WTC11 (cell line): ENCODE measurements at regions not wholly inside any gene's neighbourhood (a gene's known extent, or its start where the extent isn't known, plus 50 kb on each side); places are given as distances from the start of the nearest gene placed in this dataset.
A peak's percentile ranks its signal among the peaks of the same experiment; 100 is the strongest.

ENCODE experiments used
- ATAC-seq: fragments of 200-7000 bp; cut with Tn5 transposase; 2 replicates; pipeline ENCODE4 v1.10.0; 2021; ENCODE audit warnings: mild to moderate bottlenecking, moderate library complexity
- CTCF ChIA-PET: fragments of 300-600 bp; sonication (Branson Sonifier 250); formaldehyde crosslinking; loops from one replicate; lab custom pipeline; 2021; ENCODE audit warnings: antibody characterized with exemption; lab: Charles Lee
- POLR2A ChIA-PET: fragments of 350-600 bp; sonication (Branson Sonifier 250); formaldehyde crosslinking; loops from one replicate; lab custom pipeline; 2021; ENCODE audit warnings: antibody characterized with exemption; lab: Charles Lee
- DNase-seq: peaks from one replicate; pipeline ENCODE4 v3.0.0; 2021; ENCODE audit warnings: low spot score
- H3K27ac Mint-ChIP-seq: 2 replicates; pipeline ENCODE4 v1.8.0; 2021; ENCODE audit warnings: mixed read lengths
- H3K27me3 Mint-ChIP-seq: 2 replicates; pipeline ENCODE4 v1.8.0; 2021; ENCODE audit warnings: low read depth, mild to moderate bottlenecking, moderate library complexity, mixed read lengths
- H3K36me3 Mint-ChIP-seq: 2 replicates; pipeline ENCODE4 v1.8.0; 2021; ENCODE audit warnings: mixed read lengths
- H3K4me1 Mint-ChIP-seq: 2 replicates; pipeline ENCODE4 v1.8.0; 2022; ENCODE audit warnings: mixed read lengths
- H3K4me3 Mint-ChIP-seq: 2 replicates; pipeline ENCODE4 v1.8.0; 2021; ENCODE audit warnings: mild to moderate bottlenecking, moderate library complexity, mixed read lengths
- H3K9me3 Mint-ChIP-seq: 2 replicates; pipeline ENCODE4 v1.8.0; 2021; ENCODE audit warnings: mixed read lengths
- CBFB ChIP-seq: sonication (generic); formaldehyde crosslinking; IDR thresholded peaks from 2 replicates; pipeline ENCODE4 v1.8.1; 2022; ENCODE audit warnings: mild to moderate bottlenecking, low read depth, missing genetic modification reagents
- EMX1 ChIP-seq: fragments of 250-450 bp; sonication (Bioruptor Pico); IDR thresholded peaks from 2 replicates; pipeline ENCODE4 v1.8.0; 2021; ENCODE audit warnings: mild to moderate bottlenecking
- ETV6 ChIP-seq: sonication (generic); formaldehyde crosslinking; IDR thresholded peaks from 2 replicates; pipeline ENCODE4 v1.8.1; 2022; ENCODE audit warnings: mild to moderate bottlenecking, missing genetic modification reagents
- GABPB1 ChIP-seq: sonication (generic); formaldehyde crosslinking; IDR thresholded peaks from 2 replicates; pipeline ENCODE4 v1.8.1; 2023; ENCODE audit warnings: mild to moderate bottlenecking, missing genetic modification reagents
- KAT7 ChIP-seq: sonication (generic); formaldehyde crosslinking; IDR thresholded peaks from 2 replicates; pipeline ENCODE4 v1.8.1; 2023; ENCODE audit warnings: missing genetic modification reagents, mild to moderate bottlenecking, borderline replicate concordance
- MXD4 ChIP-seq: fragments of 250-450 bp; sonication (Bioruptor Pico); IDR thresholded peaks from 2 replicates; pipeline ENCODE4 v1.8.0; 2021; ENCODE audit warnings: mild to moderate bottlenecking, moderate library complexity, borderline replicate concordance
- MYBL2 ChIP-seq: sonication (generic); formaldehyde crosslinking; IDR thresholded peaks from 2 replicates; pipeline ENCODE4 v1.8.1; 2023; ENCODE audit warnings: mild to moderate bottlenecking, moderate library complexity, missing genetic modification reagents
- NFATC4 ChIP-seq: fragments of 250-450 bp; sonication (Bioruptor Pico); IDR thresholded peaks from 2 replicates; pipeline ENCODE4 v1.9.0; 2021; ENCODE audit warnings: mild to moderate bottlenecking
- OVOL2 ChIP-seq: fragments of 250-450 bp; sonication (Bioruptor Pico); IDR thresholded peaks from 2 replicates; pipeline ENCODE4 v1.9.0; 2021; ENCODE audit warnings: mild to moderate bottlenecking, borderline replicate concordance
- PRRX2 ChIP-seq: fragments of 250-450 bp; sonication (Bioruptor Pico); IDR thresholded peaks from 2 replicates; pipeline ENCODE4 v1.8.0; 2021; ENCODE audit warnings: mild to moderate bottlenecking
- SMAD3 ChIP-seq: sonication (generic); formaldehyde crosslinking; IDR thresholded peaks from 2 replicates; pipeline ENCODE4 v1.8.0; 2022; ENCODE audit warnings: missing genetic modification reagents, mild to moderate bottlenecking, borderline replicate concordance
- SMAD4 ChIP-seq: sonication (generic); formaldehyde crosslinking; IDR thresholded peaks from 2 replicates; pipeline ENCODE4 v1.8.0; 2022; ENCODE audit warnings: mild to moderate bottlenecking, missing genetic modification reagents
- TP53 ChIP-seq: sonication (generic); formaldehyde crosslinking; IDR thresholded peaks from 2 replicates; pipeline ENCODE4 v1.8.1; 2023; ENCODE audit warnings: mild to moderate bottlenecking, missing genetic modification reagents
- ZNF416 ChIP-seq: fragments of 250-450 bp; sonication (Bioruptor Pico); IDR thresholded peaks from 2 replicates; pipeline ENCODE4 v1.9.0; 2021; ENCODE audit warnings: mild to moderate bottlenecking, inconsistent platforms
- TF ChIP-seq, protein P1 (sequence below): sonication (generic); formaldehyde crosslinking; IDR thresholded peaks from 2 replicates; pipeline ENCODE4 v1.8.1; 2022; ENCODE audit warnings: missing genetic modification reagents, borderline replicate concordance
- TF ChIP-seq, protein P2 (sequence below): fragments of 250-450 bp; sonication (Bioruptor Pico); conservative IDR thresholded peaks from 2 replicates; pipeline ENCODE4 v1.9.0; 2021; ENCODE audit warnings: mild to moderate bottlenecking
- TF ChIP-seq, protein P3 (sequence below): sonication (generic); formaldehyde crosslinking; IDR thresholded peaks from 2 replicates; pipeline ENCODE4 v1.8.1; 2023; ENCODE audit warnings: mild to moderate bottlenecking, missing genetic modification reagents, moderate library complexity
- TF ChIP-seq, protein P4 (sequence below): sonication (generic); formaldehyde crosslinking; IDR thresholded peaks from 2 replicates; pipeline ENCODE4 v1.8.0; 2023; ENCODE audit warnings: missing genetic modification reagents, mild to moderate bottlenecking, borderline replicate concordance
- TF ChIP-seq, protein P5 (sequence below): sonication (generic); formaldehyde crosslinking; IDR thresholded peaks from 2 replicates; pipeline ENCODE4 v1.8.1; 2023; ENCODE audit warnings: mild to moderate bottlenecking, missing genetic modification reagents, moderate library complexity
- TF ChIP-seq, protein P6 (sequence below): fragments of 250-450 bp; sonication (Bioruptor Pico); IDR thresholded peaks from 2 replicates; pipeline ENCODE4 v1.9.0; 2021; ENCODE audit warnings: mild to moderate bottlenecking, borderline replicate concordance
- TF ChIP-seq, protein P7 (sequence below): sonication (generic); formaldehyde crosslinking; IDR thresholded peaks from 2 replicates; pipeline ENCODE4 v1.8.0; 2023; ENCODE audit warnings: missing genetic modification reagents

DNA sequence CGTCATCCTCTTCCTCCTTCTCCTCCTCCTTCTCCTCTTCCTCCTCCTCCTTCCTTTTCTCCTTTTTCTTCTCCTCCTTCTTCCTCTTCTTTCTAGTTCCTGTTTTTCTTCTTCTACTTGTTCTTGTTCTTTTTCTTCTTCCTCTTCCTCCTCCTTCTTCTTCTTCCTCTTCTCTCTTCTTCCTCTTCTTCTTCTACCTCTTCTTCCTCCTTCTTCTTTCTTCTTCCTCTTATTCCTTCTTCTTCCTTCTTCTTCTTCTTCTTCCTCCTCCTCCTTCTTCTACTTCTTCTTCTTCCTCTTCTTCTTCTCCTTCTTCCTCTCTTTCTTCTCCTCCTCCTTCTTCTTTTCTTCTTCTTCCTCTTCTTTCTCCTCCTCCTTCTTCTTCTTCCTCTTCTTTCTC lies 310.2 kb upstream of the LMCD1 start:
- TF ChIP-seq, protein P1, sequence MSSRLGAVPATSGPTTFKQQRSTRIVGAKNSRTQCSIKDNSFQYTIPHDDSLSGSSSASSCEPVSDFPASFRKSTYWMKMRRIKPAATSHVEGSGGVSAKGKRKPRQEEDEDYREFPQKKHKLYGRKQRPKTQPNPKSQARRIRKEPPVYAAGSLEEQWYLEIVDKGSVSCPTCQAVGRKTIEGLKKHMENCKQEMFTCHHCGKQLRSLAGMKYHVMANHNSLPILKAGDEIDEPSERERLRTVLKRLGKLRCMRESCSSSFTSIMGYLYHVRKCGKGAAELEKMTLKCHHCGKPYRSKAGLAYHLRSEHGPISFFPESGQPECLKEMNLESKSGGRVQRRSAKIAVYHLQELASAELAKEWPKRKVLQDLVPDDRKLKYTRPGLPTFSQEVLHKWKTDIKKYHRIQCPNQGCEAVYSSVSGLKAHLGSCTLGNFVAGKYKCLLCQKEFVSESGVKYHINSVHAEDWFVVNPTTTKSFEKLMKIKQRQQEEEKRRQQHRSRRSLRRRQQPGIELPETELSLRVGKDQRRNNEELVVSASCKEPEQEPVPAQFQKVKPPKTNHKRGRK (CRISPR knock-in tag) = peak; percentile 84
- no peak for TF ChIP-seq MXD4 (CRISPR knock-in tag)
- H3K4me3 Mint-ChIP-seq = no peak overlapping the region
- peaks cover under 1% of the 10 kb centered on the region for H3K4me1 Mint-ChIP-seq
- no peak overlapping the region for H3K27ac Mint-ChIP-seq
- ChIA-PET CTCF (no interaction called here), POLR2A (no interaction called here)
- ATAC-seq (no peak), DNase-seq (no peak)
- H3K27me3 Mint-ChIP-seq = no peaks in the 10 kb centered on the region
- H3K9me3 Mint-ChIP-seq = peaks cover 21% of the 10 kb centered on the region
- H3K36me3 Mint-ChIP-seq = peaks cover 12% of the 10 kb centered on the region

DNA sequence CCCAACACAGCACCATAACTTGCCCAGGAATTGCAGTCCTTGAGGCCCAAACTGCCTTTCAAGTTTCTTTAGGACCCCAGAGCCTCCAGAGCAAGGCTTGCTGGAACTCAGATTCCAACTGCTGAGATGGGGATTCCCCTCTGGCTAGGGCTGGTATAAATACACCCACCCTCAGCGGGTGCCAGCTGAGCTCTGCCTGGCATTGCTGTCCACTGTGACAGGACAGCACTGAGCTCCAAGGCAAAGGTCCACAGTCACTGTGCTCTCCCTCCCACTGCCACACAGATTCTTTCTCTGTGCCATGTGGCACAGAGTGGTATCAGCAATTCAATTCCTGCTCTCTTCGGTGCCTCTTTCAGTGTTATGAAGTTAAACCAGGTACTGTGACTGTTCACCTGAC lies 304.2 kb upstream of the LMCD1 start:
- no peak for DNase-seq
- Mint-ChIP-seq H3K27me3 (no peaks in the 10 kb centered on the region), H3K4me1 (peaks cover 3% of the 10 kb centered on the region; the same call in 1 of the 2 replicates), H3K4me3 (no peak overlapping the region), H3K27ac (no peak overlapping the region), H3K9me3 (peaks cover under 1% of the 10 kb centered on the region), H3K36me3 (no peaks in the 10 kb centered on the region; the same call in 1 of the 2 replicates)
- ChIA-PET POLR2A (interaction anchor here (1.0 kb wide), 1 partner anchor 36 kb away, joined by 3 read pairs; no protein-coding TSS in a partner anchor), CTCF (no interaction called here)
- TF ChIP-seq, protein P2, sequence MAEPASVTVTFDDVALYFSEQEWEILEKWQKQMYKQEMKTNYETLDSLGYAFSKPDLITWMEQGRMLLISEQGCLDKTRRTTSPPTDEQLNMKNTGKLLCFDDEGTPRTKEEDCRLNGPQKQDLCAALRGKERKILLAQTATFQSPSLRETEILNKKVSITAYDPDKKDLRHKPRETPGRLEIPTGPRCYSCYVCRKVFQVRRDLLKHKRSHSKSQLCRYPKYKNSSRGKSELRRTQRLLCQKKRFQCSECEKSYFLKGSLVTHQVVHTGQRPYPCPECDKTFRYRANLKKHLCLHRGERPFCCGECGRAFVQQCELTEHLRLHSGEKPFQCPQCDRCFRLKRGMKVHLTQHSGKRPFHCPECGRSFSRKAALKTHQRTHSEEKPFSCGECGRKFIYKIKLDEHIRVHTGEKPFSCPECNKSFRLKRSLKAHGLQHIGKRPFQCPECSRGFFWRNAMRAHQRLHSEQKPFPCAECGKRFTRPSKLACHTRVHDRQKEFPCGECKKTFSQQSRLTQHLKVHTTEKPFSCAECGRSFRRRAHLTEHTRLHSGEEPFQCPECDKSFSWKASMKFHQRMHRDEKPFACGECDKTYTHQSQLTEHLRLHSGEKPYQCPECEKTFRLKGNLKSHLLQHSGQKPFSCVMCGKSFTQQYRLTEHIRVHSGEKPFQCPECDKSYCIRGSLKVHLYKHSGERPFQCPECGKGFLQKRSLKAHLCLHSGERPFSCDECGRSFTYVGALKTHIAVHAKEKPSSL (CRISPR knock-in tag) = no peak
- TF ChIP-seq CBFB = no peak
- no peak for TF ChIP-seq SMAD3
- TF ChIP-seq, protein P3, sequence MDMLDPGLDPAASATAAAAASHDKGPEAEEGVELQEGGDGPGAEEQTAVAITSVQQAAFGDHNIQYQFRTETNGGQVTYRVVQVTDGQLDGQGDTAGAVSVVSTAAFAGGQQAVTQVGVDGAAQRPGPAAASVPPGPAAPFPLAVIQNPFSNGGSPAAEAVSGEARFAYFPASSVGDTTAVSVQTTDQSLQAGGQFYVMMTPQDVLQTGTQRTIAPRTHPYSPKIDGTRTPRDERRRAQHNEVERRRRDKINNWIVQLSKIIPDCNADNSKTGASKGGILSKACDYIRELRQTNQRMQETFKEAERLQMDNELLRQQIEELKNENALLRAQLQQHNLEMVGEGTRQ (CRISPR knock-in tag) = no peak
- no peak for TF ChIP-seq ETV6
- TF ChIP-seq, protein P4, sequence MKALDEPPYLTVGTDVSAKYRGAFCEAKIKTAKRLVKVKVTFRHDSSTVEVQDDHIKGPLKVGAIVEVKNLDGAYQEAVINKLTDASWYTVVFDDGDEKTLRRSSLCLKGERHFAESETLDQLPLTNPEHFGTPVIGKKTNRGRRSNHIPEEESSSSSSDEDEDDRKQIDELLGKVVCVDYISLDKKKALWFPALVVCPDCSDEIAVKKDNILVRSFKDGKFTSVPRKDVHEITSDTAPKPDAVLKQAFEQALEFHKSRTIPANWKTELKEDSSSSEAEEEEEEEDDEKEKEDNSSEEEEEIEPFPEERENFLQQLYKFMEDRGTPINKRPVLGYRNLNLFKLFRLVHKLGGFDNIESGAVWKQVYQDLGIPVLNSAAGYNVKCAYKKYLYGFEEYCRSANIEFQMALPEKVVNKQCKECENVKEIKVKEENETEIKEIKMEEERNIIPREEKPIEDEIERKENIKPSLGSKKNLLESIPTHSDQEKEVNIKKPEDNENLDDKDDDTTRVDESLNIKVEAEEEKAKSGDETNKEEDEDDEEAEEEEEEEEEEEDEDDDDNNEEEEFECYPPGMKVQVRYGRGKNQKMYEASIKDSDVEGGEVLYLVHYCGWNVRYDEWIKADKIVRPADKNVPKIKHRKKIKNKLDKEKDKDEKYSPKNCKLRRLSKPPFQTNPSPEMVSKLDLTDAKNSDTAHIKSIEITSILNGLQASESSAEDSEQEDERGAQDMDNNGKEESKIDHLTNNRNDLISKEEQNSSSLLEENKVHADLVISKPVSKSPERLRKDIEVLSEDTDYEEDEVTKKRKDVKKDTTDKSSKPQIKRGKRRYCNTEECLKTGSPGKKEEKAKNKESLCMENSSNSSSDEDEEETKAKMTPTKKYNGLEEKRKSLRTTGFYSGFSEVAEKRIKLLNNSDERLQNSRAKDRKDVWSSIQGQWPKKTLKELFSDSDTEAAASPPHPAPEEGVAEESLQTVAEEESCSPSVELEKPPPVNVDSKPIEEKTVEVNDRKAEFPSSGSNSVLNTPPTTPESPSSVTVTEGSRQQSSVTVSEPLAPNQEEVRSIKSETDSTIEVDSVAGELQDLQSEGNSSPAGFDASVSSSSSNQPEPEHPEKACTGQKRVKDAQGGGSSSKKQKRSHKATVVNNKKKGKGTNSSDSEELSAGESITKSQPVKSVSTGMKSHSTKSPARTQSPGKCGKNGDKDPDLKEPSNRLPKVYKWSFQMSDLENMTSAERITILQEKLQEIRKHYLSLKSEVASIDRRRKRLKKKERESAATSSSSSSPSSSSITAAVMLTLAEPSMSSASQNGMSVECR (CRISPR knock-in tag) = no peak
- TF ChIP-seq OVOL2 (CRISPR knock-in tag) = no peak
- TF ChIP-seq PRRX2 = no peak
- TF ChIP-seq NFATC4 = no peak
- no peak for TF ChIP-seq ZNF416 (CRISPR knock-in tag)
- TF ChIP-seq, protein P5, sequence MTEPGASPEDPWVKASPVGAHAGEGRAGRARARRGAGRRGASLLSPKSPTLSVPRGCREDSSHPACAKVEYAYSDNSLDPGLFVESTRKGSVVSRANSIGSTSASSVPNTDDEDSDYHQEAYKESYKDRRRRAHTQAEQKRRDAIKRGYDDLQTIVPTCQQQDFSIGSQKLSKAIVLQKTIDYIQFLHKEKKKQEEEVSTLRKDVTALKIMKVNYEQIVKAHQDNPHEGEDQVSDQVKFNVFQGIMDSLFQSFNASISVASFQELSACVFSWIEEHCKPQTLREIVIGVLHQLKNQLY (CRISPR knock-in tag) = no peak
- TF ChIP-seq EMX1 (CRISPR knock-in tag) = no peak
- no peak for TF ChIP-seq TP53 (CRISPR knock-in tag)
- no peak for TF ChIP-seq MYBL2 (CRISPR knock-in tag)
- no peak for TF ChIP-seq GABPB1 (CRISPR knock-in tag)
- no peak for TF ChIP-seq KAT7 (CRISPR knock-in tag)
- no peak for TF ChIP-seq SMAD4 (CRISPR knock-in tag)
- TF ChIP-seq, protein P6, sequence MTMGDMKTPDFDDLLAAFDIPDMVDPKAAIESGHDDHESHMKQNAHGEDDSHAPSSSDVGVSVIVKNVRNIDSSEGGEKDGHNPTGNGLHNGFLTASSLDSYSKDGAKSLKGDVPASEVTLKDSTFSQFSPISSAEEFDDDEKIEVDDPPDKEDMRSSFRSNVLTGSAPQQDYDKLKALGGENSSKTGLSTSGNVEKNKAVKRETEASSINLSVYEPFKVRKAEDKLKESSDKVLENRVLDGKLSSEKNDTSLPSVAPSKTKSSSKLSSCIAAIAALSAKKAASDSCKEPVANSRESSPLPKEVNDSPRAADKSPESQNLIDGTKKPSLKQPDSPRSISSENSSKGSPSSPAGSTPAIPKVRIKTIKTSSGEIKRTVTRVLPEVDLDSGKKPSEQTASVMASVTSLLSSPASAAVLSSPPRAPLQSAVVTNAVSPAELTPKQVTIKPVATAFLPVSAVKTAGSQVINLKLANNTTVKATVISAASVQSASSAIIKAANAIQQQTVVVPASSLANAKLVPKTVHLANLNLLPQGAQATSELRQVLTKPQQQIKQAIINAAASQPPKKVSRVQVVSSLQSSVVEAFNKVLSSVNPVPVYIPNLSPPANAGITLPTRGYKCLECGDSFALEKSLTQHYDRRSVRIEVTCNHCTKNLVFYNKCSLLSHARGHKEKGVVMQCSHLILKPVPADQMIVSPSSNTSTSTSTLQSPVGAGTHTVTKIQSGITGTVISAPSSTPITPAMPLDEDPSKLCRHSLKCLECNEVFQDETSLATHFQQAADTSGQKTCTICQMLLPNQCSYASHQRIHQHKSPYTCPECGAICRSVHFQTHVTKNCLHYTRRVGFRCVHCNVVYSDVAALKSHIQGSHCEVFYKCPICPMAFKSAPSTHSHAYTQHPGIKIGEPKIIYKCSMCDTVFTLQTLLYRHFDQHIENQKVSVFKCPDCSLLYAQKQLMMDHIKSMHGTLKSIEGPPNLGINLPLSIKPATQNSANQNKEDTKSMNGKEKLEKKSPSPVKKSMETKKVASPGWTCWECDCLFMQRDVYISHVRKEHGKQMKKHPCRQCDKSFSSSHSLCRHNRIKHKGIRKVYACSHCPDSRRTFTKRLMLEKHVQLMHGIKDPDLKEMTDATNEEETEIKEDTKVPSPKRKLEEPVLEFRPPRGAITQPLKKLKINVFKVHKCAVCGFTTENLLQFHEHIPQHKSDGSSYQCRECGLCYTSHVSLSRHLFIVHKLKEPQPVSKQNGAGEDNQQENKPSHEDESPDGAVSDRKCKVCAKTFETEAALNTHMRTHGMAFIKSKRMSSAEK = no peak
- TF ChIP-seq, protein P7, sequence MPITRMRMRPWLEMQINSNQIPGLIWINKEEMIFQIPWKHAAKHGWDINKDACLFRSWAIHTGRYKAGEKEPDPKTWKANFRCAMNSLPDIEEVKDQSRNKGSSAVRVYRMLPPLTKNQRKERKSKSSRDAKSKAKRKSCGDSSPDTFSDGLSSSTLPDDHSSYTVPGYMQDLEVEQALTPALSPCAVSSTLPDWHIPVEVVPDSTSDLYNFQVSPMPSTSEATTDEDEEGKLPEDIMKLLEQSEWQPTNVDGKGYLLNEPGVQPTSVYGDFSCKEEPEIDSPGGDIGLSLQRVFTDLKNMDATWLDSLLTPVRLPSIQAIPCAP (CRISPR knock-in tag) = no peak
- ATAC-seq = no peak
